HG03045 (cell line): ENCODE measurements at regions not wholly inside any gene's neighbourhood (a gene's known extent, or its start where the extent isn't known, plus 50 kb on each side); places are given as distances from the start of the nearest gene placed in this dataset.

Experiments
- ATAC-seq: cut with Tn5 transposase; IDR thresholded peaks from one replicate; pipeline ENCODE4 v1.9.1; 2021; ENCODE audit warnings: mild to moderate bottlenecking, moderate library complexity; ENCODE audit not compliant: unreplicated experiment

DNA sequence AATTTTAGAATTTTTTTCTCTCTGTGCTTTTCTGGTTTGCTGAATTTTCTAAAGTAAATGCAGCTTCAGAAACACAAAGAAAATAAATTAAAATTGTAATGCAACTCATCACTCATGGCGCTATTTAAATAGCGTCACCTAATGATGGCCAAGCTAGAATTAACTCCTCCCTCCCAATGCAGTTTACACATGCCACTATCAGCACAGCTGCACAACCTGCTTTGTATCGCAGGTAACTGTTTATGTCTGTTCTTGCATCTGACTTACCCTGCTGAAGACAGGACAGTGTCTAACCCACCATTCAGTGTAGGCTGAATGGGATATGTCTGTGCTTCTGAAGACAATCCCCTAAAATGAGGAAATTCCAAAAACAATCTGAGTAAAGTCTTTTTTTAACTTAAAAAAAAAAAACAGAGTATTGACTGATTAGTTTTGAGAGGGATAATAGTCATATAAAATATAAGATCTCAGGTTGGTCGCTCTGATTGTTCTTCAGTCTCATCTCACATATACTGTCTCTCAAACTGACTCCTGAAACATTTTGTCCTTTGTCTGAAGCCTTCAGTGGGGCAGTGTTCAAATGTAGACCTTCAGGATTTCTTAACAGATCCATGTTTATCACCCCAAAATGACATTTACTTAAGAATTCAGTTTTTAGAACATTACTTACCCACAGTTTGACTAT, 271.4 kb downstream of the ZEB2 start:
- no peak for ATAC-seq

DNA sequence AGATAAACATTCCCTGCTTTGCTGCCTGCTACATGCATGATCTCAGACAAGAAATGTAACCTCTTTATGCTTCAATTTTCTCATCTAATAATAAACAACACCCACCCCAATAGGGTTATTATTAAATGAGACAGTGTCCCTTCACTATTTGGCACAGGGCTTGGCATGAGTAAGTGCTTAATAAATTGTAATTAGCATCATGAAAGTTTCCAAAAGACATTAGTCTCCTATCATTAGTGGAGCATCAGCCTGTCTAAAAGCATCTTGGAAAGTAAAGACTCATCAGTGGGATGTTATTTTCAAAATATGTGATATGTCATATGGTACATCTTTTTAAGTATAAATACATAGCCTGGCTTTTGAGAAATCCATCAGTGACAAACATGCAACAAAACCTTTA, 275.0 kb downstream of the ZEB2 start:
- ATAC-seq, result no peak

DNA sequence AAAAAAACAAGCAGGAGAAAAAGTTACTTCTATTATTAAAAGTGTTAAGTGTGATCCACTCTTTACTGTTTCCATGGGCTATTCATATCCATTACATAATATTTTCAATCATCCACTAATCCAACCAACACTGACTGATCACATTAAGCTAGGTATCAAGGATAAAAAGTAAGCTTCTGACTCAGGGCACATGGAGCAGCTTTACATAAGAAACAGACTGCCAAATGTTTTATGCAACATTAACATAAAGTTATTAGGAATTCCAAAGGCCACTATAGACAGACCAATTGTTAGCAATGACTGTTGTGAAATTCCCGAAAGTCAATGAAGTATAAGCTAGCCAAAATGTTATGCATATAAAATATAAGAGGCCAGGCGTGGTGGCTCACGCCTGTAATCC, 277.6 kb downstream of the ZEB2 start:
- no peak for ATAC-seq

DNA sequence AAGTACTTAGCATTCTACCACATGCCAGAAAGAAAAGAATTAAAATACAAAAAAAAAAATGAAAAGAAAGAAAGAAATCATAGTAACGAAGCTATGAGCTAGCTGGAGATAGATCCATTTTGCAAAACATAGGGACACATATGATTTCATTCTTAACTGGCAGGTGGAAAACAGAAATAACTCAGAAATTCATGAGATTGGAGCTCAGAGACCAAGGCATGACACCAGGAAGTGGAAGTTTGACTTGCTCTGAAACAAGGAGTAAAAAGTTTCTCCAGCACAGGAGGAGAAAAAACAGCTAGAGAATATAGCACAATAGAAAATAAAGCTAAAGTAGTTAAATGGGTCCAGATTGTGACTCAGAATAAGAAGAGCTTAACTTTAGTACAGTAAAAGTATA, 278.1 kb downstream of the ZEB2 start:
- ATAC-seq, result no peak

DNA sequence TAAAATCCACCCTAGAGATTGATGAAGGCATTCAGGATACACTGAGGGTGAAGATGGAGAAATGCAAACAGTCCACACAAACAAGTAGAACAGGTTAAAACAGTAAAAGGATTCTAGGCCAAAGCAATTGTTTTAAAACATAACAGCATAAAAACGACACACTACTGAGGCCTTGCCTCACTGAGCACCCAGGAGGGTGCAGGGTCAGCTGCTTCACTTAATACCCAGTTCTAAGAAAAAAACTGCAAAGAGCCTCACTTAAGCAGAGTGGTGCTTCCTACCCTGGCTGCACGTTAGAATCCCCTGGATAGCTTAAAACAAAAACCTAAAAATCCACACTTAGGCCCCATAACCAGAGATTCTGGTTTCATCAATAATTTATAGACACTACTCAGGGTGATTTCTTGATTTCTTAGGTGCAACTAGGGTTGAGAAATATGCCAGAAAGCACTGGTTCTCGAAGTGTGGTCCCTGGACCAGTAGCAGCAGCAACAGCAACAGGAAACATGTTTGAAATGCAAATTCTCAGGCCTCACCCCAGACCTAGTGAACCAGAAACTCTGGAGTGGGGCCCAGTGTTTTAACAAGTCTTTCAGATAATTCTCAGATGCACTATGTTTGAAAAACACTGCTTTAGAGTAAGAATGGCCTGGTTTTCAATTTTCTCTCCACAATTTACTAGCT, 279.1 kb downstream of the ZEB2 start:
- peak; percentile 87 for ATAC-seq

DNA sequence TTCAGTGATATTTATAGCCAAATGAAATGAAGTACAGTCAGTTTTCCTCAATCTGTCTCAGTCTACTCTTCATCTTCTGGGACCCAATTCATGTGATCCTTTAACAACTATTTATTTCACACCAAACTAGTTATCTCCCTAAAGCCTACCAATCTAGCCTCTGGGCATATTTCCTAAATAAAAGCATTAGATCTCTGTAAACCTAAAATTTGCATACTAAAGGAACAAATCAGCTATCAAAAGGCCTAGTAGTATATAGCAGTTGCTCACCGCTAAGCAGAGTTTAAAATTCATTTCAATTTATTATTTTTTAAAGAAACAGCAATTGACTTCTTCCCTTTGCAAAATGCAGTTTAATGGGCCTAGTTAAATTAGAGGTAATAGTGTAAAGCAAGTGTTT, 280.2 kb downstream of the ZEB2 start:
- ATAC-seq, result no peak

DNA sequence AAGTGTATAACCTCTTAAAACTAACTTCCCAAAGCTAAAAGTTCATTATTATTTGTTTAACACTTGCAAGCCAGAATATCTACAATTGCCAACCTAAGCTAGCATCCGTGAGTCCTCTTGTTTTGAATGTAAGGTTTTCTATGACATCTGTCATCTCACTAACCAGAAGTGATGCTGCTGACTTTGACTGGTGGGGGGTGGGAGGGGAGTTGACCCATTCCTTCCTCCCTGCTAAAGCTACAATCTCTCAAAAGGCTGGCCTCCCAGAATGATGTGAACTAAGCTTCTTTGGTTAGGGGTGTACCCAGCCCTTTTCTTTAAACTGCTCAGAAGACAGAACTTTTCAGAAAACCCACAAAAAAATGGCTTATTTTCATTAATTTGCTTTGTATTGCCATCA, 280.6 kb downstream of the ZEB2 start:
- ATAC-seq, result no peak

DNA sequence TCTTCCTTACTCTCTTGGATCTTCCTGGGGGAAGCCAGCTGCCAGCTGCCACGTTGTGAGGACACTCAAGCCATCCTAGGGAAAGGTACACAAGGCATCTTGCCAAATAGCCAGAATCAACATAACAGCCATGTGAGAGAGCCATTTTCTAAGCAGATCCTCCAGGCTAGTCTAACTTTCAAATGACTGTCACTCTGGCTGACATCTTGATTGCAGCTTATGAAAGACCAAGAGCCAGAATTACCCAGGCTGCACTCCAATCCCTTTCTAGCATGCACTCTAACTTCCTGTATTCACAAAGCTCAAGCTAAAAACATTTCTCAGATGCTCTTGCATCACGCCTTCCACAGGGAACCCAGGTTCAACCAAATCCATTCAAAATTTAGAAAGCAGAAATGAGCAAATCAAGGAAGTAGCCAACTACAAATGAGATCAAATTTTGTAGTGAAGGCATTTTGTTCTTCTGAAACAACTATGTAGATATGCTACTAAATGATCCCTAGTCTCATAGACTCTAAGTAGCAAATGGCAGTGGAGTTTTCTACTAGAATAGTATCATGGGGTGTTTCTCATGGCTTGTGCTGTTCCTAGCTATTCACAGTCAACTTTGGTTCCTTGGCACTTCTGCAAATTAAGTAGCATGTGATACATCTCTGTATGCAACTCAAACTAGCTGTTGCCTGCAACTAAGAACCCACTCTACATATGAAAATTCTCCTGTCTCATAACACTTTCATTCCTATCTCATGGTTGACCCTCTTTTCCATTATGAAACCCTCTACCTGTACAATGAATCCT, 281.9 kb downstream of the ZEB2 start:
- ATAC-seq, result no peak

DNA sequence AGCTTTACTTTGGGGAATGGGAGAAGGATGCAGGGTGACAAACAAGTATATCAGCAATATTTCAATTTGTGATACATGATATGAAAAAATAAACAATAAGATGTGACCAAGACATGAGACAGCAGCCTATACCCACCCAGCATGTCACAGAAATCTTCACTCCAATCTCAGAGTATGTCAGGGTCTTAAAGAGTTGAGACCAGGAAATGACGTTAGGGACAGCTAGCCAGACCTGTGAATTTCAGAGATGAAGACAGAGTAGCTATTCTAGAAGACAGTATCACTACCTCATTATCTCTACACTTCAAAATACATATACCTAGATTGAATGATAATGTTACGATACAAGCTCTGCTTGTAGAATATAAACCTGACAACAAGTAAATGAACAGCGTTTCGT, 282.8 kb downstream of the ZEB2 start:
- no peak for ATAC-seq

DNA sequence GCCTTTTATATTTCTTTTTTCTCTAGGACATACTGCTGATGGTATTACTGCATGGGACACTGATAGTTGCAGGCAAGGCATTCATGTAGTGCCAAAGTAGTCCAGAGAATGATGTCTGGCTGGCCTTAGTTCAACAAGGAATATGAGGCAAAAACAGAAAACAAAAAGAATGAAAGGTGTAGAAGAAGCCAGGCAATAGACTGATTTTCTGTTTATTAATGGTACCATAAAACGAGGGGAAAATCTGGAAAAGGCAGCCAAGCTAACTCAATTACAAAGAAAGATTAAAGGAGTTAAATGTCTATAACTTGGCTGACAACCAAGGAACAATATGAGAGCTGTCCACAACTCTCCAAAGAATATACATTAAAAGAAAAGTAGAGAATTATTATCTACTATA, 284.9 kb downstream of the ZEB2 start:
- ATAC-seq, result no peak

DNA sequence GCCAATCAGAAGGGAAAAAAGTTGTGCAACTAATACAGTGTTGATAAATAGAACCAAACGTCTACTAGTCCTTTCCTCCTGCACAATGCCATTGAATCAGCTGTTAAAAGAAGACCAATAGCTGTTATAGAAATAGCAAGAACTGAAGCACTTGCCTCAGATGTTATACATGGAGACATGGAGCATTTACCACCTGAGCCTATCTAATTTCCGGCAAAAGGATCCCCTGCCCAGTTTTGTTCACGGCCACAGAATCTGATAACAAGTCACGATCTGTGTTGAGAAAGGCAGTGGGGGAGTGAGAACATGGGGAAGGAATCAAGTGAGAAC, 285.4 kb downstream of the ZEB2 start:
- ATAC-seq, result no peak

DNA sequence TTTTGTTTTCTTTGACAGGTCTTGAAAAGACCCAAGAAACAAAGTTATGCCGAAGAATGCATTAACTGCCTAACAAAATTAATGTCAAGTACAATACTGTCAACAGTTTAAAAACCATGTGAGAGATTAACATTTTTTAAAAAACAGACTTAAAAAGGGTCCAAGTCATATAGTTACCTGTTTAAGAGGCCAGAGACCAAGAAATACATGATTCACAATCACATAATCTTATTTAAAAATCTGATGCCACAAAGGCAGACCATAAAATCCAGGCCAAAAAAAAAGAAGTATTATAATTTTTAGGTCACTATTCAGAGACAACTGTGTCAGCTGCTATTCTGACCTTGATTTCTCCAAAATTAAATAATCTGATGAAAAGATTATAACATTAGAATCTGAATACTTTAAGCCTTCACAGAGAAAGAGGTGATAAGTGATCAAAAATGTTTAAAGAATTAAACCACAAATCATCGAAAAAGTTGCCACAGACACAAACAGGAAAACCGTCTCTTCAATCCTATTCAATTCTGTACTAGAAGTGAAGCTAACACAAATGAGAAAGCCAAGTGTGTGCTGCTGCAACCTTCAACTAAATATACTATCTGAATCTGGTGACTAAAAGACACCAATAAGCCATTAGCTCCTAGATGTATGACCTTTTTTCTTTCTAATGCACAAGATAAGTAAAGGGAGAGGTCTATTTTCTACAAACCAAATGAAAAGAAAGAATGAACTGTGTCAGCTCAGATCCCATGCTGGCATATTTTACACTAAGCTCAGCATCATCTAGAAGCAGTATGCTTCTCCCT, 286.0 kb downstream of the ZEB2 start:
- no peak for ATAC-seq

DNA sequence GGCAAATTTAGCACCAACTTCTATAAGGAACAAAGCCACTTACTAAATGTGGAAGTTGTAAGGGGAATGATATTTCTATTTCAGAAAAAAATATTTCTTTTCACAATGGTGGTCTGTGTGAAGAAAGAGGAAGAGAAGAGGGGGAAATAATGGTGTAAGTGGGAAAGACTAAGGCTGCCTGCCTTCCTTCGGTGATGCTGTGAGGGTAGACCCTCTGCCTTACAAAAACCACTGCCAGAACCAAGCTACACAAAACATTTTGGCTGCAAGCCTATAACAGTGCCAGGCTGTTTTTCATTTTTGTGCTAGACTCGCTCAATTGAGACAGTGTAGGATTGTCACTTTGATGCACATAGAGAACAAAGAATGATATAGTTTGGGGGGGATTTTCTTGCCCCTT, 286.6 kb downstream of the ZEB2 start:
- ATAC-seq, result no peak

DNA sequence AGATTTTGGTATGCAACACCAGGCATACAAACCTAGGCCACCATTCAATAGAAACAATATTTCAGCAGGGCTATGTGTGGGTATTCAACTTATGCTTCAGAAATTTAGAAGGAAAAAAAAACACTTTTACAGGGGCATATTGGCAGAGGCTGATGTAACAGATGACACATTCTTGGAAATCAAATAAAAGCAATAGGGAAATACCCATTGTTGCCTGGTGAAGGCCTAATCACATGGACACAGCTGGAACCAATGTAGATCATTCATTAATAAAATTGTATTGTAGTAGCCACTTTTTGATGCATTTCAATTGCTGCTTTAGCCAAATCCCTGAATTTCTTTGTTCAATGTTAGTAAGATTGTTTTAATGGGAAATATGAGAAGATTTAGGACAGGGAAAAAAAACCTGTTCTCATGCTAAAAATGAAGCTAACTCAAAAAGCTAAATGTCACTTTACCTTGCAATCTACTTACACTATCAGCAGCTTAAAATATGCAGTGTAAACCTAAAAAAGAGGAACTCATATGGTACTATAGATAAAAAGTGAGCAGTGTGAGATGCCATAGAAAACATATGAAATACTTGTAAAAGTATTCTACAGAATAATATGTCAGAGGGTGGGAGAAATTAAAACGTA, 289.4 kb downstream of the ZEB2 start:
- no peak for ATAC-seq

DNA sequence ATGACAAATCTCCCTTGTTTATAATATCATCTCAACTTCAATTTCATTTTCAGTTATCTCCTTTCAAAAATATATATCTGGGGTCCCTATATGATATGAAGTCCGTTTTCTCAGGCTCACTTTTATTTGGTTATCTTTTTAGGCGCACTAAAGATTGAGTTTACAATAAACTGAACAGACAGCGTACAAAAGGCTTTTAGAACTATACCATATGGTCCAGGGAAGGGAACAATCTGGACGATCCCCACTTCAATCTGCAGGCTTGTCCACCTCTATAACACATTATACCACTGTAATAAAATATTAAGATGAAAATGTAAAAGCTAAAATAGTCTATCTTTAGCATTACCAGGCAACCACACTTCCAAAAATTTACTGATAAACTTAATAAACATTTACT, 289.9 kb downstream of the ZEB2 start:
- ATAC-seq, result no peak

DNA sequence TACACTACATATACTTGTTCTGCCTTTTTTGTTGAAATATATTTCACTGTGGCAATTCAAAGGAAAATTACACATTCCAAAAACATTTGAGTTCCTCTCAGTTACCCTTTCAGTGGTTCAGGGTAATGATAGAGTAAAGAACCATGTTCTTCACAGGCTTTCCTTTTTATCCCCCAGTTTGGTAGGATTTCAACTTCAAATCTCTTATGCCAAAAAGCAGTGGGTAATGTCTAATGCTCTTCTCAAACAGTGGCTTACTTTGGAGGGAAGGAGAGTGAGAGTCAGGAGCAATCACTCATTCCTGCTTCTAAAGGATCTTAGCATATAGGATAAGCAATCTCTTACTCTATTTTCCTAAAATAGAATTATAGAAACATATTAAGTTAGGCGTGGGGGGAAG, 290.6 kb downstream of the ZEB2 start:
- no peak for ATAC-seq

DNA sequence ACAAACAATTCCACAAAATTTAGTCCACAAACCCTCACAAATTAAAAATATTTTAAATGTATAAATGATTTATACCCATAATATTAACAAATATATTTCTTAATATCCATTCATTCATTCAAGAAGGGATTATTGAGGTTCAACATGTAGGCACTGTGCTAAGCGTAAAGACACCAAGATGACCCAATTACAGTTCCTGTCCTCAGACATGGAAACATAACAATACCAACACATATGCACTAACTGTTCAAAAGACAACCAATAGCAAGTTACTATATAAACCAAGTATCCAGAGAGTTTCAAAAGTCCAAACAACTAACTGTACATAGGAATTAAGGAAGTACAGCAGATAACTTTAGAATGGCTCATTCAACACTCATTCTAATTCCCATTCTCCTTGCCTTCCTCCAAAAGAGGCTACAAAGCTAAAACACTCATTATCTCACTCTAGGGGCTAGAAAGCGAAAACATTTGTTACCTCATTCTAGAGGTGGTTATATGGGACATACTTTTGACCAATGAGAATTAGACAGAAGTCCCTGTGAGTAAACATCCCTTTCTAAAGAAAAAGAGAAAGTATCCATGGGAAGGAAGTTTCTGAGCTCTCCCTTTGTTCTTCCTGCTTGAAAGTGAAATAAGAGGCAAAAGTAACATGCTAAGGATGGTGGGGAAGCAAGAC, 292.4 kb downstream of the ZEB2 start:
- no peak for ATAC-seq

DNA sequence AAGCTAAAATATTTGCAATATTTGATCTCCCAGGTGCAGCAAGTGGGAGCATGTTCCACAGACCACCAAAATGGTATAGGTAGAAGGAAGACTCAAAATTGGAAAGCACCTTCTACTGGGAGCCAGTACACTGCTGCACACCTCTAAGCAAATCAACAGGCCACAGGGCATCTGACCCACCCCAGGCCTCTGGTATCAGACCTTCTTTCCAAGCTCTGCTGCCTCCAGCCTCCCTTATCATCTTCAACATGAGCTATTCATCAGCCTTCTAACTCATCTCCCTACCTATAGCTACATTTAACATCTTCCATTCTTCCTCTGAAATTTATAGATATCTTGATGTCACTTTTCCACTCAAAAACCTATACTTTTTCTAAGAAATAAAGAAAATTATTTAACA, 294.8 kb downstream of the ZEB2 start:
- no peak for ATAC-seq

DNA sequence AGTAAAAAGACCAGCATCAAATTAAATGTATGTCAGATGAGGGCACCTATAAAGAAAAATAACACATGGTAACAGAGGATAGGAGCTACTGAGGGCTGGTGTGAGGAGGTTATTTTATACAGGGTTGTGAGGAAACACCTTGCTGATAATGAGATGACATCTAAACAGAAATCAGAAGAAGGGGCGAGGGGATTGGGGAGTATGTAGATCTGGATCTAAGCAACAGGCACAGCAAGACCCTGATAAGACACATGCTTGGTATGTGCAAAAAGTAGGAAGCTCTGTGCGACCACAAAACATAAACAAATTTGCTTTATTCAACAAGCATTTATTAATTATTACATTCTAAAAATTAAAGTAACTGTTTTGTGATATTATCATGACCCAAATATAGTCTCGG, 295.4 kb downstream of the ZEB2 start:
- no peak for ATAC-seq

DNA sequence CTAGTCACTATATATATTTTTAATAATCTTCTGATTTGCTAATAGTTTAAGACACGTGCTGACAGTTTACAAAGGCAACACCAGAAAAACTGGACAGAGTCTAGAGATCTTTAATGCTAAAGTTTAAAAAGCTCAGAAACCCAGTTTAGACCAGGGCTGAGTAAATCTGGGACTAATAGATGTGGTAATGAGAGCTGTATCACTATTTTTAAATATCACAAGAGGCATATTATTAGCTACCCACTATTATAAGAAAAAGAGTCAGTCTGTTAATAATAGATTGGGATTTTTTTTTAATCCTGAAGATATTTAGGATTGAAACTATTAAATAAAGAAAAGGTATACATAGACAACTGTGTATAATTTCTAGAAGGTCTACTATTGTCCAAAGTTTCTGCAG, 299.9 kb downstream of the ZEB2 start:
- no peak for ATAC-seq
